Forelimb muscle (tissue), 1 donor: ENCODE measurements at regions not wholly inside any gene's neighbourhood (a gene's known extent, or its start where the extent isn't known, plus 50 kb on each side); places are given as distances from the start of the nearest gene placed in this dataset.

ENCODE experiments used
- DNase-seq: peaks from one replicate; pipeline ENCODE4 v3.0.0-alpha.2; 2013; ENCODE audit warnings: low read depth

- DNase-seq, result no peak
These were observed 50.7 kb upstream of the TOX2 start for GRCh38 chr20:43863821-43864544.

DNA sequence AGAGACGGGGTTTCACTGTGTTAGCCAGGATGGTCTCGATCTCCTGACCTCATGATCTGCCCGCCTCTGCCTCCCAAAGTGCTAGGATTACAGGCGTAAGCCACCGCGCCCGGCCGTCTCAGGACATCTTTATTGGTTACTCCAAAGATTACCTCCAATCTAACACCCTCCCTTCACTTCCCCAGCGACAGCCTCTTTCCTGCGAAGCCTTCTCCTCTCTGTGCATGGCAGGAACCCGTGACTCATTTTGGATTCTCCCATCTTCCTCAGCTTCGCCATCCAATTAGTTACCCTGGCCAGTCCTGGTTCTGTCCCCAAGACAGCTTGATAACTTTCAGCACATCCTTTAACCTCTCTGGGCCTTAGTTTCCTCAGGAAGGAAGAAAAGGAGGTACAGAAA lies 51.3 kb upstream of the TOX2 start:
- DNase-seq, result no peak

- DNase-seq, result no peak
These were observed 52.2 kb upstream of the TOX2 start for GRCh38 chr20:43862438-43862837.

- DNase-seq, result no peak
These were observed 54.7 kb upstream of the TOX2 start for GRCh38 chr20:43859994-43860393.

DNA sequence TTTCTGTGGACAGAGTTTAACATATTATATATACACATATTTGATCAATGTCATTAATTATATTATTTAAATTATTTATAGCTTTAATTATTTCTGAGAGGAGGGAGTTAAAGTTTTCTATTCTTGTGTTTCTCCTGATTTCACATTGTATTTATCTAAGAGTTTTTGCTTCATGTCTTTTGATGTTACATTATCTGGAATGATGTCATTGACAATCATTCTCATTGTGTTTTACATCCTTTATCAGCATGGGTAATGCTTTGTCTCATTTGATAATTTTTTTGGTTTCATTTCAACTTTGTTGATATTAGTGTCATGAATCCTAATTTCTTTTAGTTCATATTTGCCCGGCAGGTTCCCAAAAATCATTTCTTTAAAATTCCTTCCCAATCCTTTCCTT lies 56.7 kb upstream of the TOX2 start:
- no peak for DNase-seq

DNA sequence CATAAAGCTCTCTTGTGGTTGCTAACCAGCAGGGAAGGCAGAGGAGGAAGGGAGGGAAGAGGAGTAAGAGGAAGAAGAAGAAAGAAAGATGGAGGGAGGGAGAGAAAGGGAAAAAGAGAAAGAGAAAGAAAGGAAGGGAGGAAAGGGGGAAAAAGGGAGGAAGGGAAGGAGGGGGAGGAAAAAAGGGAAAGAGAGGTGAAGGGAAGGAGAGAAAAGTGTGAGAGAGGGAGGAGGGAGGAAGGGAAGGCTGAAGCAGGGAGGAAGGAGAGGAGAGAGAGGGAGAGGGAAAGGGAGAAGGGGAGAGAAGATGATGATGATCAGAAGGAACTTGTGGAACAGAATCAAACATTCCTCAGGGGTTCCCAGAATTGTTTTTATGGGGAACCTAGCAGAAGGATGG lies 57.5 kb upstream of the TOX2 start:
- no peak for DNase-seq

- DNase-seq, result no peak
These were observed 58.8 kb upstream of the TOX2 start for GRCh38 chr20:43855803-43856202.

GRCh38 chr20:43853918-43854317 lies 60.7 kb upstream of the TOX2 start:
- DNase-seq, result no peak

DNA sequence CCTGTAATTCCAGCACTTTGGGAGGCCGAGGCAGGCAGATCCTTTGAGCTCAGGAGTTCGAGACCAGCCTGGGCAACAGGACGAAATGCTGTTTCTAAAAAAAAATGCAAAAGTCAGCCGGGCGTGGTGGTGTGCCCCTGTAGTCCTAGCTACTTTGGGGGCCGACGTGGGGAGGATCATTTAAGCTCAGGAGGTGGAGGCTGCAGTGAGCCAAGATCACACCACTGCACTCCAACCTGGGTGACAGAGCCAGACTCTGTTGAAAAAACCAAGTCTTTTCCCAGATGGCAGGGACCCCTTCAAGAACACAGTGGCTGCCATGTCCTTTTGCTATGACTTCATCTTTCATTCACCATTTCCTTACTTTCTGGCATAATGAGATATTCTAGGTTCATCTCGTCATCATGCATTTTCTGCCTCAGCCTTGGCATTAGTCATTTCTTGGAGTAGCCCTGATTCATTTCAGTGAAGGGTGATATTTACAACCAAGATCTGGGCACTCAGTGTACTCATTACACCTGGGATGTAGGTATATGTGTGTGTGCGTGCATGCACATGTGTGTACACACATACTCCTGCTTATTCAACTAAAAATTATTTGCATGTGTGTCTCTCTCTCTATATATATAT lies 61.4 kb upstream of the TOX2 start:
- DNase-seq, result no peak

GRCh38 chr20:43849496-43850186 lies 65.0 kb upstream of the TOX2 start:
- no peak for DNase-seq

GRCh38 chr20:43846516-43846905 lies 68.1 kb upstream of the TOX2 start:
- DNase-seq, result no peak

GRCh38 chr20:43844778-43845614 lies 69.7 kb upstream of the TOX2 start:
- DNase-seq, result peak; percentile 68

DNA sequence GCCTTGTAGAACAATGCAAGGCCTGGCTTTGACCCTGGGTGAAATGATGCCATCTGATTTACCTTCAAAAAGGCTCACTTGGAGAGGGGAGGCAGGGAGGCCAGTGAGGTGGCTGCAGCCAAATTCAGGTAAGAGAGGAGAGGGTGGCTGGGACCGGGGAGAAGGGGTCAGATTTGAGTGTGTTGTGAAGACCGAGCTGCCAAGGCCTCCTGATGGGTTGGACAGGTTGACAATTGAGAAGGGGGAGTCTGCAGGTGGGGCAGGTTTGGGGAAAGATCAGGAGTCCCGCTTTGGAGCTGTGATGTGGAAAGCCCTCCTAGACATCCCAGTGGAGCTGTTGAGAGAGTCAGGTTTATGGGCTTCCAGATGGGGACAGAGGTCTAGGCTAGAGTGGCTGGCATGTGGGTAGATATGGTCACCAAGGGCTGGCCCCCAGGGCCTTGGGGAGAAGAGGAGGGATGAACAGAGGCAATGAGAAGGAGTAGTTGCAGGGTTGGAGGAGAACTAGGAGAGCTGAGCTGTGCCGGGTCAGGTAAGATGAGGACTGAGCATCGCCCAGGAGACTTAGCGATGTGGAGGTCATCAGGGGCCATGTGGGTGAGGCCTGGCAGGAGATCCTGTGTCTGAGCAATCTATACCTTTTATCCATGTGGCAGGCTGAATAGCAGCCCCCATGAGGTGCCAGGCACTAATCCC lies 70.5 kb upstream of the TOX2 start:
- no peak for DNase-seq

GRCh38 chr20:43843096-43843964 lies 71.3 kb upstream of the TOX2 start:
- DNase-seq, result no peak

DNA sequence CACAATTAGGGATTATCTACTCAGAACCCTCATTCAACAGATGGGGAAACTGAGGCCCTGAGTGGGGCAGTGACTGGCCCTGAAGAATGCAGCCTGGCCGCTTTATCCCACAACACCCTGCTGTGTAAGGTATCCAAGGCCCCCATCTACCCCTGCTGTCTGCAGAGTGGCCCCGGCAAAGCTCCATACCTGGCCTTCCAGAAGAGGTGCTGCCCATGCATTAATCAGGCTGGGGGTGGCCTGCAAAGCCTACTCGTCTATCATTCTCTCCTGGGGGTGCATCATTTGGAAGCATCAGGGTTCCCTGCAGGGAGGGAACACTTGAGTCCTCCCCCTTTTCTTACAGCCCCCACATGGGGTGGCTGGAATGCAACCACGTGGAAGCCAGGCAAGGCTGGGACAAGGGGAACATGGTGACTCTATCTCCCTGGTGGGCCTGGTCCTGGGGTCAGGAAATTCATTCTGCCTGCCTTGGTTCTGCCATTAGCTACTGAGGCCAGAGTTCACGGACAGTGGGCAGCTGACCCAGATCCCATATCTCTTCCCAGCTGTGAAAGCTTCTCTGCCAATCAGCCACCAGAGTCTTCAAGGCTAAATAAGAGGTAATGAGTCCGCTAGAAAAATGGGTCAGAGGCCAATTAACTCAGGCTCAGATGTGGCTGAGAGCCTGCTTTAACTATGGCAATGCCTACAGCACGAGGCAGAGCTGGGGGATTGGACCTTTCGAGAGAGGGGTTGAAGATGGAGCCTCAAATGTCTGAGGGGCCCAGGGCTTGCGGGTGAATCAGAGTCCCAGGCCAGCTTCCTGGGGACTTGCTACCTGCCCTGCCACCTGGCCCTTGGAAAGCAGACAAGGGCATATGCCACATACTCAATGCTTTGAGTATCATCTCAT lies 72.3 kb upstream of the TOX2 start:
- DNase-seq, result no peak

GRCh38 chr20:43840382-43841070 lies 74.1 kb upstream of the TOX2 start:
- no peak for DNase-seq

GRCh38 chr20:43839793-43840199 lies 74.9 kb upstream of the TOX2 start:
- DNase-seq, result no peak

- no peak for DNase-seq
These were observed 76.0 kb upstream of the TOX2 start for GRCh38 chr20:43838703-43839060.
